ENCODE measurements at regions not wholly inside any gene's neighbourhood (a gene's known extent, or its start where the extent isn't known, plus 50 kb on each side); places are given as distances from the start of the nearest gene placed in this dataset.

DNA sequence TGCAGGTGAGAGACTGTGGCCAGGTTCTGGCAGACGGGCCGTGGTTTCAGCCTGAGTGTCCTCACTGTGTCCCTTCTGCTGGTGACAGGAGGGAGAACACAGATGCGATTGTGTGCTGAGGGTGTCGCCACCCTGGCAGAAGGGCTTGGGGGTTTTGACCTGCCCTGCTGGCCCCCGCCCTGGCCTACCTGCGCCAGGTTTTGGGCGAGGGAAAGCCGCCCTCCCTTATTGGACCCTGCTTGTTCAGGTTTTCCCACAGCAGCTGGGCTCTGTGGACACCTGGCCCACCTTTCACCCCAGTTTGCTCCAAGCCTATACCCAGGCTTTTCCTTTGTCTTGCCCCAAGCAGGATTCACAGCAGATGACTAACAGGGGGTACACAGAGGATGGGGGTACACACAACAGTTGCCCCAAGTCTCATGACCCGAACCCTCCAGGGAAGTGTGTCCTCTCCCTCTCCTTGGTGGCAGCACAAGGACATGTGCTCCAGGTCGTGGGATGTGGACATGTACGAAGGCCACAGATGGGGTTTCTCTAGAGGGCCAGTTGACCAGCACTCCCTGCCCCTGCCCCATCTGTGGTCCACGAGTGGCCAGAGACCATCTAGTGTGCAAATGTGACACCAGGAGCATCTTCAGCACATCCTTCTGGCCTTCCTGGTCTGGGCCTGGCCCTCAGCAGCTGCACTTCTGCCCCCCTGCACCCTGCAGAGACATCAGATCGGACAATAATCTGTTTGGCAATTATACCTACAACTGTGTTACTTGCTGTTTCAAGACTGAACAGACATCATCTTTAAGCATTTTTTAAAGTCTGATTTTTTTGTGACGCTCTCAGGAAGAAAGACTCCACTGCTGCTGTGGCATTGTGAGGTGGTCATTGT, 265.8 kb upstream of the IRX4 start:
- H3K4me3 ChIP-seq (ENCODE audit: low read depth, low read length), result no peak overlapping the region
- H3K27ac ChIP-seq, result no peak overlapping the region
- TF ChIP-seq, protein P1, sequence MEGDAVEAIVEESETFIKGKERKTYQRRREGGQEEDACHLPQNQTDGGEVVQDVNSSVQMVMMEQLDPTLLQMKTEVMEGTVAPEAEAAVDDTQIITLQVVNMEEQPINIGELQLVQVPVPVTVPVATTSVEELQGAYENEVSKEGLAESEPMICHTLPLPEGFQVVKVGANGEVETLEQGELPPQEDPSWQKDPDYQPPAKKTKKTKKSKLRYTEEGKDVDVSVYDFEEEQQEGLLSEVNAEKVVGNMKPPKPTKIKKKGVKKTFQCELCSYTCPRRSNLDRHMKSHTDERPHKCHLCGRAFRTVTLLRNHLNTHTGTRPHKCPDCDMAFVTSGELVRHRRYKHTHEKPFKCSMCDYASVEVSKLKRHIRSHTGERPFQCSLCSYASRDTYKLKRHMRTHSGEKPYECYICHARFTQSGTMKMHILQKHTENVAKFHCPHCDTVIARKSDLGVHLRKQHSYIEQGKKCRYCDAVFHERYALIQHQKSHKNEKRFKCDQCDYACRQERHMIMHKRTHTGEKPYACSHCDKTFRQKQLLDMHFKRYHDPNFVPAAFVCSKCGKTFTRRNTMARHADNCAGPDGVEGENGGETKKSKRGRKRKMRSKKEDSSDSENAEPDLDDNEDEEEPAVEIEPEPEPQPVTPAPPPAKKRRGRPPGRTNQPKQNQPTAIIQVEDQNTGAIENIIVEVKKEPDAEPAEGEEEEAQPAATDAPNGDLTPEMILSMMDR (IDR thresholded peaks at IDR 0.05; ENCODE audit: low read depth, low read length, missing control alignments), result no peak
- H3K36me3 ChIP-seq (replicated peaks), result no peaks in the 10 kb centered on the region
- H3K27me3 ChIP-seq (replicated peaks), result no peaks in the 10 kb centered on the region
- in situ Hi-C loops (cut with HindIII; ENCODE audit: low pct_ligation_motif_present, low sequenced_read_pairs), result no loop called here
- no peak for DNase-seq

DNA sequence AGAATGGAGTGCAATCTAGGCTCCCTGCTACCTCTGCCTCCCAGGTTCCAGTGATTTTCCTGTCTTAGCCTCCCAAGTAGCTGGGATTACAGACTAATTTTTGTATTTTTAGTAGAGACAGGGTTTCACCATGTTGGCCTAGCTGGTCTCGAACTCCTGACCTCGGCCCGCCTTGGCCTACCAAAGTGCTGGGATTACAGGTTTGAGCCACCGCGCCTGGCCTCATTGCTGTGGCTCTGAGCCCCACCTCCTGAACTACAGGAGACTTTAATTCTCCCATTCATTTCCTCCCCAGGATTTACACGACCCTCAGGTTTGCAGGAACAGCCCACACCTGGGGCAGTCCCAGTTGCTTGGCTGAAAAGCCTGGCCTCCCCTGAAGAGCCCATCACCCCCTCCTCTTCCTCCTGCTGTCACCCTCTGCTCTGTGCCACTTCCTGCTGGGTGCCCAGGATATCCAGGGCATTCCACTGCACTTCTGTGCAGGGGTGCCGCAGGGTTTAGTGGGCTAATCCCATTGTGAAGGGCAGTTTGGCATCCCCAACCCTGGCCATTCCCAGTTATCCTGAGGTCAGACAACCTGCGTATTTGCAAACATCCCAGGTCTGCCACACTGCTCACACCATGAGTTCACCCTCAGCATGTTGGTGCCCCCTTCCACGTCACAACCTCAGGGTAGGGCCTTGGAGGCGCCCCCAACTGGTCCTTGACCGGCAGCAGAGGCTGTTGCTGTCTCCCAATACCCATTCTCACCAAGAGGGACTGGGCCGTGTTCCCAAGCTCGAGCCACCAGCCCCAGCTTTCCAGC, 265.0 kb upstream of the IRX4 start:
- DNase-seq, result no peak
- in situ Hi-C loops (cut with HindIII; ENCODE audit: low pct_ligation_motif_present, low sequenced_read_pairs), result no loop called here
- Histone ChIP-seq H3K4me3 (ENCODE audit: low read depth, low read length) (no peak overlapping the region), H3K36me3 (replicated peaks) (no peaks in the 10 kb centered on the region), H3K27ac (no peak overlapping the region), H3K27me3 (replicated peaks) (no peaks in the 10 kb centered on the region)
- TF ChIP-seq, protein P1 (IDR thresholded peaks at IDR 0.05; ENCODE audit: low read depth, low read length, missing control alignments), result no peak

DNA sequence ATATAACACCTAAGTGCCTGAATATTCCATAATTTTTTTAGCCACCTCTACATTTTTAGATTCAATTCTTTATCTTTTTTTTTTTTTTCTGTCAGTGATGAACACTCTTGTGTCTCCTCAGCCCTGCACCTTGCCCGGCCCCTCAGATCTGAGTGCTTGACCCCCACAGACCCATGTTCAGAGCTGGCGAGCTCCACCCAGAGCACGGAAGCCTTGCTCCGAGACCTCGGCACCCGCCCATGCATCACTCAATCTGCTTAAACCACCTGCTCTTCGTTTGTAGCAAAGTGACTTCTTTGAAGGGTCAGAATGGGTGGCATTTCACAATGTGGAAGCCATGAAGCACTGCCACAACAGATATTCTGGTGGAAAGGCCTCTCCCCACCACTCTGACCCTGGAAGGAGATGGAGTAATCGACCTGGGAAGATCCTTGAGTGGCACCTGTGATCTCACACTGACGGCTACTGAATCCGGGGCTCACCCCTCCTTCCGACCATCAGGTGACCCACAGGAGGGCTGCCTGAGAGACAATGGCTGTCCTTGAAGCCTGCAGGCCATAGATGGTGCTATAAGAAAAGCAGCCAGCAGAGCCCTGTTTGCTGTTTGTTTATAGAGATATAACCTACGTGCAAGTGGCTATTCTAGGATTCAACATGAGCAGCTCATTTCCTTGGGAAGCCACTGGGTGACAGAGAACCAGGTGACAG, 261.1 kb upstream of the IRX4 start:
- H3K36me3 ChIP-seq (replicated peaks), result no peaks in the 10 kb centered on the region
- TF ChIP-seq, protein P1 (IDR thresholded peaks at IDR 0.05; ENCODE audit: low read depth, low read length, missing control alignments), result no peak
- H3K4me3 ChIP-seq (ENCODE audit: low read depth, low read length), result no peak overlapping the region
- H3K27me3 ChIP-seq (replicated peaks), result no peaks in the 10 kb centered on the region
- in situ Hi-C loops (cut with HindIII; ENCODE audit: low pct_ligation_motif_present, low sequenced_read_pairs), result no loop called here
- no peak overlapping the region for H3K27ac ChIP-seq
- no peak for DNase-seq

DNA sequence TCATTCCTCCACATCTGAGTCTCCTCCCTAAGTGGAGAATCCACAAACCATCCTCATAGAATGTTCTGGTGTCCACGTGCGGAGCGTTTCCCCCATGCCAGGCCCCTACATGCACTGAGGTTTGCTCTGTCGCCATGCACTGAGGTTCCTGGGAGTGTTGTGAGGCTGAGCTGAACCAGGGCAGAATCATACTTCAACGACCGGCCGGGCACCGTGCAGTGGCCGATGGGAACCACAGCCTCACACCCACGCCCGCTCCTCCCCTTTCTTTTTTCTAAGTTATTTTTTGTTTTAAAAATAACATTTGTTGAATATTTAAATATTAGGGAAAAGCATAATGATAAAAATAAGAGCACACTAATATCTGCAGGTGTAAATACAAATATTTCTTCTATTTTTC, 260.4 kb upstream of the IRX4 start:
- TF ChIP-seq, protein P1 (IDR thresholded peaks at IDR 0.05; ENCODE audit: low read depth, low read length, missing control alignments), result no peak
- no peaks in the 10 kb centered on the region for H3K27me3 ChIP-seq (replicated peaks)
- in situ Hi-C loops (cut with HindIII; ENCODE audit: low pct_ligation_motif_present, low sequenced_read_pairs), result no loop called here
- DNase-seq, result no peak
- H3K36me3 ChIP-seq (replicated peaks), result no peaks in the 10 kb centered on the region
- no peak overlapping the region for H3K4me3 ChIP-seq (ENCODE audit: low read depth, low read length)
- H3K27ac ChIP-seq, result no peak overlapping the region

DNA sequence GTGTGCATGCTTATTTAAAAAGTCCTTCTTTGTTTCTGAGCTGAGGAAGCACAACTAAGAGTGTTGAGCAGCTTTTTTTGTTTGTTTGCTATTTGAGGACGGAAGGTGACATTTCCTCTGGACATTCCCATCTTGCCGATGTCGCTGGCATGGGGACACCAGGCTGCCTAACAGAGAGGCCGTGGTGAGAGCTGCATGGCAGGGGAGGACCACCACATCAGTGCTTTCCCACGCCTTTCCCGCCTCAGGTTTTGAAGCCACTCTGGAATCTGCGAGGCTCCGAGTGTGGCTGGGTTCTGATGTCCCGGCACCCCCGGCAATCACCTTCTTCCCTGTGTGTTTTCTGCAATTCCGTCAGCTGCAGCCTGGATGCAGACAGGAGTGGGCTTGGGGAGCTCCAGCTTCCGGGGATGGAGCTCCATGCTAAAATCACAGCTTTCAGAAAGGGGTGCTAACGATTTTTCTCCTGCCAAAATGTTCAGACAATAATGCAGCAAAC, 259.8 kb upstream of the IRX4 start:
- DNase-seq, result no peak
- Histone ChIP-seq H3K27me3 (replicated peaks) (no peaks in the 10 kb centered on the region), H3K4me3 (ENCODE audit: low read depth, low read length) (no peak overlapping the region), H3K27ac (no peak overlapping the region), H3K36me3 (replicated peaks) (no peaks in the 10 kb centered on the region)
- TF ChIP-seq, protein P1 (IDR thresholded peaks at IDR 0.05; ENCODE audit: low read depth, low read length, missing control alignments), result no peak
- in situ Hi-C loops (cut with HindIII; ENCODE audit: low pct_ligation_motif_present, low sequenced_read_pairs), result no loop called here

All from brain microvascular endothelial cell (primary cell).